Activated CD4-positive, CD25-positive, alpha-beta regulatory T cell (primary cell): ENCODE measurements at regions not wholly inside any gene's neighbourhood (a gene's known extent, or its start where the extent isn't known, plus 50 kb on each side); places are given as distances from the start of the nearest gene placed in this dataset.

Experiments
- DNase-seq, 4 experiments: peaks; one replicate each; lab custom pipeline; 2025; lab: John Stamatoyannopoulos, UW

DNA sequence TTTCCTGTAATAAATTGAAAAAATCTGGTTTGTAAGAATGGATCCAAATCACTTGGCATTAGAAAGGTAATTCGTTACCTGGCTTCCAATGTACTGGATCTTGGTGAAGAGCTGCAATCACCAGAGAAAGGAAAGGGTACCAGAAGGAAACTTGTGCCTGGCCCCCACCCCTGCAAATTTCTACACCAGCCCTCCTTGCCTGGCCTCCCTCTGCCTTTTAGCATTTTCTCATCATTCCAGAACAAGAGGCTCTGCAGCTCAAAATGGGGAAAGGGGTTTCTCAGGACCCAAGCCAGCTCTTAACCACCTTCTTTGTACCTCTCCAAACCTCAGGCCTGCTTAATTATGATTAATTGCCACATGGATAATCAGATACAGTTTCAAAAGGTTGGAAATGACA, 612.8 kb upstream of the MGMT start:
- no peak for DNase-seq

DNA sequence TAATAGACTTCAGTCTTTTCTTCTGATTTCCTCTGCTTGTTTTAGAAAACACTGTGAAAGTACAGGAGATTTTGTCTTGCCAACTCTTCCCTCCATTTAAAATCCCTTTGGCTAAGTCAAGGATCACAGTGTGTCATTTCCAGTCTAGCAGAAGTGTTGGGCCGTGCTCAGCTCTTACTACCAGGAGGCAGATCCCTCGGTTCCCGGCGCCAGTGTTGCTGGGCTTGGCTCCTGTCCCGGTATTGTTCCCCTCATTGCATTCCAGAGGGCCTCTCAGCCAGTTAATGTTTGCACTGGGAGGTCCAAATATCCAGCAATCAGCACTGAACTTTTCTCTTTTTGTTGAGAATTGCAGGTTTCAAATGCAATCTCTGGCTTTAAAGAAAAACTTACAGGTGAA, 612.1 kb upstream of the MGMT start:
- no peak for DNase-seq

GRCh38 chr10:128855618-128856428, 611.2 kb upstream of the MGMT start:
- DNase-seq = no peak

DNA sequence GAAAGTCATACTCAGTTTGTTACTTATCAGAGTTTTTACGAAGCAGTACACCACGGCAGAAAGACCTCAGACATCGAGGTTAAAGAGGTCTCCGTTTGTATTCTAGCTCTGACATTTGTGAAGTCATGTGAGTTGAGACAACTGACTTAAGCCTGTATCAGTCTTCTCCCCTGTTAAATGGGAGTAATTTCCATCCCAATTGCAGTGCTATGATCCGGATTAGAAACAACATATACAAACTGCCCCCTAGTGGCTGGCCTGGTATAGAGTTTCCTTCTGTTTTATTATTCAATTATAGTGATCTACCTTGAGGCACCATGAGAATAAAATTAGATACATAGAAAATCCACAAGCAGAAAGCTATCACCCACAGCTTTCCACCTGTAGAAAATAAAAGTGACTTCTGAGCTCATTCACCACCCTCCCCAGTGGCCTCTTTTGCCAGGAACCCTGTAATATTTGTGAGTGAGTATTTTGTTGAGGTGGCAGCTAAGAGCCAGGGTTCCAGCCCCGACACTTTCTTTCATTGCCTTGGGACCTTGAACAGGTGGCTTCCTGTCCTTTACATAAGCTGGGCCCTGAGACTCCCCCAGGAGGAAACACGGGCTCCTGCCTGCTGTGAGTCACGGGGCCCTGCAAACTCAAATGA, 607.2 kb upstream of the MGMT start:
- no peak for DNase-seq

- DNase-seq = no peak
Observed at GRCh38 chr10:128860574-128860973, 606.5 kb upstream of the MGMT start.

DNA sequence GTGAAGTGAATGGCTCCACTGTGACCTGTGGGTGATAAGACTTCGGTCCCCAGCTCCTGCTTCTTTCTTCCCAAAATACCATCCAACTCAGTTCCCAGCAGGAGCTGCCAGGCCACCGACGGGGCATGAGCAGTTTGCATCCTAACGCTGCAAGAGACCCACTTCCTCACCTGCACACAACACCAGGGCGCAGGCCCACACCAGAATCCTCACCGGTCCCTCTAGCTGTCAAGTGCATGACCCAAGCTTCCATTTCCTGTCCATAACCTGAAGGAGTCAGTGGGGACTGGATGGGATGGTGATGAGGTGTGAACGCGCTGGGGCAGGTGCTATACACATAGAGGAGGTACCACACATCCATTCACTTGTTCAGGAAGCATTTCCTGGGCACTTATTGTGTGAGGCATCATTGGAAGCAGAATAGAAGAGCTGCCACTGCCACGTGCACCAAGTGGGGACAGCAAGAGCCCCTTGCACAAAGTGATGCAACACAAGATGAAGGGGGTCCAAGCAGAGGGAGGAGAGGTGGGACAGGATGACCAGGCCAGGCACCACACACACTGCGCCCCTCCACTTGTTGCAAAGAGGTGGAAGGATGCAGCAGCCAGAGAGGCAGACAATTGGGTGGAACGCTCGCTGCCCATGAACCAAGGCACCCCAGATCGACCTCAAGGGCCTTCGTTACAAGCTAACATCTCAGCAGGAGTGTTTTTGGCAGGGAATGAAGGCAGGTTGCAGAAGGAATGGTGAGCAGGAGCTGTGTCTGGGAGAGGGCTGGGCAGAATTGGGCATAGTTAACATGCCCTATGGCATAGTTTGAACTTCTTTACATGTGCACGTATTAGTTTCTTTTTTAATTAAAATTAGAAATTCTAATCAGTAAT, 605.8 kb upstream of the MGMT start:
- no peak for DNase-seq

GRCh38 chr10:128863411-128863810, 603.6 kb upstream of the MGMT start:
- no peak for DNase-seq

- DNase-seq = no peak
Observed at GRCh38 chr10:128863823-128864405, 603.1 kb upstream of the MGMT start.

GRCh38 chr10:128864554-128865295, 602.3 kb upstream of the MGMT start:
- no peak for DNase-seq

- DNase-seq = no peak
Observed at GRCh38 chr10:128865436-128866195, 601.4 kb upstream of the MGMT start.

- DNase-seq = no peak
Observed at GRCh38 chr10:128866551-128866950, 600.5 kb upstream of the MGMT start.

GRCh38 chr10:128867210-128867609, 599.8 kb upstream of the MGMT start:
- no peak for DNase-seq

GRCh38 chr10:128867819-128868218, 599.2 kb upstream of the MGMT start:
- no peak for DNase-seq

DNA sequence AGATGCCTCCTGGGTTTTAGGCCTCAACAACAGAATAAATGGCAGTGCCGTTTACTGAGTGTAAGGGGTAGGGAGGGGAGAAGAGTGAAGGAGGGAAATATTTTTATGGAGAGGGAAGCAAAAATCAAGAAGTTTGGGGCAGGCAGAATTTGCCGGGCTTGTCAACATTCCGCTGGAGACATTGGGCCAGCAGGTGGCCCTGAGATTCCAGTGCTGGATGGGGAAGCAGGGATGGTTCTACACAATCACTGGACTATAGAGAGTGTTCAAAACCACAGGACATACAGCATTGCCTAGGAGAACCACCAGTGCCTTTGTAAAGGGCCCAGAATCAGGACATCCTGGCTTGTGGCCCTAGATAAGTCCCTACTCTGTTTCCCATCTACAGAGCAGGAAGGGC, 598.6 kb upstream of the MGMT start:
- DNase-seq = no peak

DNA sequence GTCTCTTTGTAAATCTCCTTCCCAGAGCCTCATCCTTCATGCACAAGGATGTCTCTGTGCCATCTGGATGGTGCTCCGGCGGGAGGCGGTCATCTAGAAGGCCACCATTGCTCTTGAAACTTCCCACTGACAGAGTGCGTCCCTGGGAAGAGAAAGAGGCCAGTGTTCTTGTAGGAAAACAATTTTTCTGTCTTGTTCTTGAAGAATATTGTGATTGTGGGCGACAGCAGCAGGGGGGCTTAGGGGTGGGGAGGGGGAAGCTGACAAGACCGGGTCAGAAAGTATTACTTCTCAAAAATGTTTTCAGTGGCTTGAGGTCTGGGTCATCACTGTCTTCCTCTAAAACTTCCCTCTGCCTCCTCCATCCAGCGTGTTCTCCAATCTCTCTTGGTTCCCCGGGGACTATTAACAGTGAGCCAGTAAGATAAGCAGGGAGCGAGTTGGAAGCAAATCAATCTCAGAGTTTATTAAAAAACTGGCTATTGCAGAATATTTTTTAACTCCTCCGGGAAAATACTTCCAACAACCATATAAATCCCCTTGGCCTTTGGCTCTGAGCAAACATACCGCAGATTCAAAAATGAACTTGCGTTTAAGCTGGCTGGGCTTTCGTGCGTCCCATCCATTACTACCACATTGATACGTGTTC, 597.8 kb upstream of the MGMT start:
- no peak for DNase-seq

DNA sequence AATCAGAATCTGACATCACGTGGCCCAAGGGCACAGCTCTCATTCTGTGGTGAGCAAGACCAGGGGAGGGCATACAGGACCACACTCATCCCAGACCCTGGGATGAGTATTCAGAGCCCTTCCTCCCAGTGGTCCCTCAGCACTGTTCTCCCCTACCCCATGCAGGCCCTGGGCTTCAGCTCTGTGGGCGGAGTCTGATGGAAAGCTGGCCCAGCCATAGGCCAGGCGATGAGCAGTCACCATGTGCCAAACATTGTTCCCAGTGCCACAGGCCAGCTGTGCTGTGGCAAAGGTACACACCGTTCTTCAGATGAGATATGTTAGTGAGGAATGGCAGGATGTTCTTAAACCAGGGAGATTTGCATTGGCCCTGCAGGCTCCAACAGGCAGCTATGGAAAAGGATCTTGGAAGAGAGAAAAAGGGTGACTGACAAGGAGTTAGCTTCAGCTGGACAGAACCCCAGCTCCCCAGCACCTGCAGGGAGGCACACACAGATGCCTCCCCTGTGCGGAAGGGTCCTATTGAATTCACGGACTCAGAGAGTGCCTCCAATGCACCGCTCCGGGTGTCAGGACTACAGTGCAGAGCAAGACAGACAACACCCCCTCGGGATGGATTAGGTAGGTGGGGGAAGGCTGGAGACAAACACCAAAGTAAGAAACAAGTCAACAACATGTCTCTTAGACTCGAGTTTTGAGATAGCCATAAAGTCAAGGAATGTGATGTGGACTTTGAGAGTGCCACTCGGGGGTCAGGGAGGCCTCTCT, 596.0 kb upstream of the MGMT start:
- no peak for DNase-seq

DNA sequence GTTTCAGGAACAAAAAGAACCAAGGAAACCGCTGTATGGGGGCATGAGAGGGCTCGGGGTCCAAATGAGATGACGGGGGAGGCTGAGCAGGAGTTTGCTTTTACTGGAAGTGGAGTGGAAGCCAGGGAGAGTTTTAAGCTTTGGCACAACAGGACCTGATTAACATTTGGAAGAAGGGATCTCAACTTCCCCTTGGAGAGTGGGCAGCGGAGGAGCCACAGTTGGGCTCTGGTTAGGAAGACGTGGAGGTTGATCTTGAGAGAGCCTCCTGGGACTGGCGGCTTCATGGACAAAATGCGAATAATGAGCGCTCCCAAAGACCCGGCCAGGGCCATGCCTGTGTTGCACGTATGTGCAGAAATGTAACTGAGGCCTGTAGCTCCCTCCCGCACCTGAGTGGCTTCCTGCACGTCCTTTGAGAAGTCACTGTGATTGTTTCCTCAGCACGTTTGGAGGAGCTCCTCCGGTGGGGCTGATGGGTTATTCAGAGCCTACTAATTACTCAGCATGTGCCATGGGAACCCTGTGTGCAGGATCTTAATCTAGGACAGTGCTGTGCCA, 595.3 kb upstream of the MGMT start:
- DNase-seq = no peak

- DNase-seq = no peak
Observed at GRCh38 chr10:128873411-128874054, 593.5 kb upstream of the MGMT start.

GRCh38 chr10:128874331-128874730, 592.7 kb upstream of the MGMT start:
- no peak for DNase-seq
